OCI-LY7 (cell line): ENCODE measurements at regions not wholly inside any gene's neighbourhood (a gene's known extent, or its start where the extent isn't known, plus 50 kb on each side); places are given as distances from the start of the nearest gene placed in this dataset.

Experiments
- BruUV-seq: library from RNA; stranded (reverse); fragments of 400-500 nt; replicated peaks from 2 replicates; lab custom pipeline; 2021; lab: Mats Ljungman, UMichigan
- CTCF ChIA-PET: fragments of 300-600 bp; sonication (Branson Sonifier 250); formaldehyde crosslinking; loops from one replicate; lab custom pipeline; 2022; ENCODE audit warnings: antibody characterized with exemption; ENCODE audit not compliant: unreplicated experiment; lab: Charles Lee
- POLR2A ChIA-PET: fragments of 300-600 bp; sonication (Branson Sonifier 250); formaldehyde crosslinking; loops from one replicate; lab custom pipeline; 2022; ENCODE audit warnings: antibody characterized with exemption; lab: Charles Lee
- DNase-seq: peaks from one replicate; pipeline ENCODE4 v3.0.0-alpha.2; 2015; ENCODE audit warnings: low spot score
- H2AFZ ChIP-seq: fragments of 200-600 bp; sonication (generic), shearing (Covaris generic); 2 replicates; pipeline ENCODE4 v1.6.1; 2014; ENCODE audit warnings: mild to moderate bottlenecking, antibody characterized with exemption, low read length, moderate library complexity
- H3K27ac ChIP-seq: fragments of 200-600 bp; sonication (generic); 2 replicates; pipeline ENCODE4 v1.5.1; 2014; ENCODE audit warnings: mixed run types, low read depth, mild to moderate bottlenecking, moderate library complexity, low read length, inconsistent platforms; ENCODE audit not compliant: poor library complexity, severe bottlenecking
- H3K36me3 ChIP-seq: fragments of 200-600 bp; sonication (generic); 2 replicates; pipeline ENCODE4 v1.6.1; 2014; ENCODE audit warnings: mild to moderate bottlenecking, antibody characterized with exemption, low read length, moderate library complexity, mixed read lengths; ENCODE audit not compliant: insufficient read depth
- H3K4me1 ChIP-seq: fragments of 200-600 bp; sonication (generic); 2 replicates; pipeline ENCODE4 v1.5.1; 2014; ENCODE audit warnings: mild to moderate bottlenecking, low read length; ENCODE audit not compliant: insufficient read depth, poor library complexity, severe bottlenecking
- H3K4me2 ChIP-seq: fragments of 200-600 bp; sonication (generic); 2 replicates; pipeline ENCODE4 v1.6.1; 2014; ENCODE audit warnings: mild to moderate bottlenecking, low read length
- H3K4me3 ChIP-seq: fragments of 200-600 bp; sonication (generic); 2 replicates; pipeline ENCODE4 v1.5.1; 2014; ENCODE audit warnings: mild to moderate bottlenecking, low read depth, low read length; ENCODE audit not compliant: poor library complexity, severe bottlenecking
- H3K79me2 ChIP-seq: fragments of 200-600 bp; sonication (generic); 2 replicates; pipeline ENCODE4 v1.6.1; 2016; ENCODE audit warnings: low read depth, mild to moderate bottlenecking, low read length, moderate library complexity, mixed read lengths; ENCODE audit not compliant: insufficient read depth
- H3K9me2 ChIP-seq: fragments of 200-600 bp; sonication (generic); 2 replicates; pipeline ENCODE4 v1.6.1; 2016; ENCODE audit warnings: mild to moderate bottlenecking, low read length, mixed read lengths; ENCODE audit not compliant: insufficient read depth
- H3K9me3 ChIP-seq: fragments of 200-600 bp; sonication (generic); 2 replicates; pipeline ENCODE4 v1.6.1; 2014; ENCODE audit warnings: mild to moderate bottlenecking, mixed run types, low read length, mixed read lengths
- H4K20me1 ChIP-seq: fragments of 200-600 bp; sonication (generic); 2 replicates; pipeline ENCODE4 v1.6.1; 2014; ENCODE audit warnings: mild to moderate bottlenecking, antibody characterized with exemption, low read length, moderate library complexity, mixed read lengths; ENCODE audit not compliant: insufficient read depth
- CTCF ChIP-seq: fragments of 200-600 bp; sonication (generic); conservative IDR thresholded peaks from 2 replicates; pipeline ENCODE4 v1.5.1; 2014; ENCODE audit warnings: mild to moderate bottlenecking, antibody characterized with exemption, low read length, moderate library complexity, mixed read lengths
- EZH2phosphoT487 ChIP-seq: fragments of 200-600 bp; sonication (generic); IDR thresholded peaks from 2 replicates; pipeline ENCODE4 v1.6.1; 2018; ENCODE audit warnings: low read depth, borderline replicate concordance, mild to moderate bottlenecking, mixed run types, antibody characterized with exemption, low read length, moderate library complexity, mixed read lengths
- intact Hi-C: fragments of 100-400 bp; cut with micrococcal nuclease; formaldehyde crosslinking; loops from one replicate; pipeline ENCODE4 v1.10.0; 2022; ENCODE audit not compliant: unreplicated experiment

DNA sequence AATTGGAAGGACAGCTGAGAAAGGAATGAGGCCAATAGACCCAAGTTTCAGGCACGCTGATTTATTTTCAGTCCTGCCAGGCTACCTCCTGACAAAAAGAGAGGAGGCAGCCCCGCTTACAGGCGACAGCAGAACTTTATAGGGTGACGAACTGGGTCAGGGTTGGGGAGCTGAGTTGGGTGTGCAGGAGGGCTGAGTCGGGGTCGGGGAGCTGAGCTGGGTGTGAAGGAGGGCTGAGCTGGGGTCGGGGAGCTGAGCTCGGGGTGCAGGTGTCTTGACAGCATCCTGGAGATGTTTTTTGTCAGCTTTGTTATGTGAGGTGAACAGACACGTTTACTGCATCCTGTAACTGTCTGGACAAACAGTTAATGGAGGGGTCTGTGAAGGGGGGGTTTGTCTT, 342.2 kb downstream of the ADCYAP1 start:
- Histone ChIP-seq H3K9me2 (no peaks in the 10 kb centered on the region), H2AFZ (no peak overlapping the region), H3K4me2 (no peak overlapping the region), H3K9me3 (no peaks in the 10 kb centered on the region), H3K27ac (no peak overlapping the region), H4K20me1 (no peaks in the 10 kb centered on the region), H3K4me1 (no peaks in the 10 kb centered on the region), H3K36me3 (no peaks in the 10 kb centered on the region), H3K79me2 (no peaks in the 10 kb centered on the region), H3K4me3 (no peak overlapping the region)
- no TSS peak for BruUV-seq
- ChIA-PET CTCF (no interaction called here), POLR2A (interaction anchor here (1.1 to 2.0 kb wide), 2 partner anchors 22 to 58 kb away, joined by 3 to 4 read pairs; no protein-coding TSS in a partner anchor)
- no peak for DNase-seq
- TF ChIP-seq CTCF, result no peak
- no peak for TF ChIP-seq EZH2phosphoT487
- intact Hi-C loops, result no loop called here

DNA sequence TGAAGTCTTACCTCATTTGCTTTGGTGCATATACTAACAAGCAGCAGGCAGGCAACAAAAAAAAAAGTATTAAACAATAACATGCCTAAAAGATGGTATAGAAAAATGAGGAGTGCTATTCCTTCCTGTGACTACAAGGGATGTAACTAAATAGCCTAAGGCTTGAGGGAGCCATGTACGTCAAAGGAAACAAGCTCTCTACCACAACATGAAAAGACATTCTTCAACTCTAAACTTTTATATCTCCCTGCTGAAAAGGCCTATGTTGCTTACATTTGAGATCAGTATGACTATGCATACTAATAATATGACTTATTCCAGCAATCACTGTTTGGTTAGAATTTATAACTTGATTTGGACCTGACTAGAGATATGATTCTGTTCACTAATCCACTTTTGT, 347.9 kb downstream of the ADCYAP1 start:
- H3K9me3 ChIP-seq, result no peaks in the 10 kb centered on the region
- H4K20me1 ChIP-seq, result no peaks in the 10 kb centered on the region
- no peaks in the 10 kb centered on the region for H3K79me2 ChIP-seq
- H3K36me3 ChIP-seq, result no peaks in the 10 kb centered on the region
- TF ChIP-seq CTCF, result no peak
- TF ChIP-seq EZH2phosphoT487, result no peak
- no peaks in the 10 kb centered on the region for H3K4me1 ChIP-seq
- no peak for DNase-seq
- BruUV-seq, result no TSS peak
- CTCF ChIA-PET, result no interaction called here
- intact Hi-C loops, result no loop called here
- H3K4me3 ChIP-seq, result no peak overlapping the region
- H3K9me2 ChIP-seq, result no peaks in the 10 kb centered on the region
- POLR2A ChIA-PET, result interaction anchor here (1.0 kb wide), 1 partner anchor 9 kb away, joined by 3 read pairs; no protein-coding TSS in a partner anchor
- H3K27ac ChIP-seq, result no peak overlapping the region
- H2AFZ ChIP-seq, result no peak overlapping the region
- H3K4me2 ChIP-seq, result no peak overlapping the region

DNA sequence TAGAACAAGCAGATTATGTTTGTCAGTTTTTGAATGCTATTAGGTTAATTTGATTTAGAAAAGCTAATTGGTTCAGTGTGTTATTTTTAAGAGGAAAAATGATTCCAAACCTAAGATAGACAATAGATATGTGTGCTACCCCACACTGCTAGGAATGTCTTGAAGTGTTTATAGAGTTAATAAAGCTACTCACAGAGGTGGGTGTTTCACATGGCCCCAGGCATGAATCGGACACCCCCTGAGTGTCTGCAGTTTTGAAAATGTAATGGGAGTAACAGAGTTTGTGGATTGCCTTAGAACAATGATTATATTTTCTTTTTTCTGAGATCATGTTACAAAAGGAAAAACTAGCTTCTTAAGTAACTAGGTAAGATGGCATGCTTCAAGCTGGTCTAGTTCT, 348.3 kb downstream of the ADCYAP1 start:
- Histone ChIP-seq H3K9me2 (no peaks in the 10 kb centered on the region), H4K20me1 (no peaks in the 10 kb centered on the region), H3K36me3 (no peaks in the 10 kb centered on the region), H3K4me2 (no peak overlapping the region), H2AFZ (no peak overlapping the region), H3K4me3 (no peak overlapping the region), H3K4me1 (no peaks in the 10 kb centered on the region), H3K79me2 (no peaks in the 10 kb centered on the region), H3K9me3 (no peaks in the 10 kb centered on the region), H3K27ac (no peak overlapping the region)
- CTCF ChIA-PET, result no interaction called here
- intact Hi-C loops, result no loop called here
- no TSS peak for BruUV-seq
- POLR2A ChIA-PET, result interaction anchor here (1.0 kb wide), 1 partner anchor 9 kb away, joined by 3 read pairs; no protein-coding TSS in a partner anchor
- no peak for DNase-seq
- TF ChIP-seq EZH2phosphoT487 (no peak), CTCF (no peak)
